ENCODE measurements at regions not wholly inside any gene's neighbourhood (a gene's known extent, or its start where the extent isn't known, plus 50 kb on each side); places are given as distances from the start of the nearest gene placed in this dataset.
"Not testable (repeated sequence)": the region's sequence is repeated elsewhere in the genome, so short reads cannot be mapped to it uniquely, and the experiment has no call there.

DNA sequence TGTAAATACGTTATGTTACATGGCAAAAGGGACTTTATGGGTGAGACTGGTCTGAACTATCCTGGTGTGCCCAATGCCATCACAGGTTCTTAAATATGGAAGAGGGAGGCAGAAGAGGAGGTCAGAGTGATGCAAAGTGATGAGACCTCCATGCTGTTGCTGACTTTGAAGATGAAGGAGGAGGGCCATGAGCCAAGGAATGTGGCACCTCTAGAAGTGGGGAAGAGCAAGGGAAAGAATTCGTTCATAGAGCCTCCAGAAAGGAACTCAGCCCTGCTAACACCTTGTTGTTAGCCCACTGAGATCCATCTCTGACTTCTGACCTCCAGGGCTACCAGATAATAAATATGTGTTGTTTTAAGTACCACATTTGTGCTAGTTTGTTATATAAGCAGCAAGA, 462.0 kb downstream of the RPS6KC1 start:
- no peak overlapping the region for H3K4me3 ChIP-seq (ENCODE audit: low read length)
- H3K27me3 ChIP-seq (ENCODE audit: insufficient read depth, low read length) = no peaks in the 10 kb centered on the region
- no peak overlapping the region for H3K27ac ChIP-seq (ENCODE audit: low read depth, low read length)

DNA sequence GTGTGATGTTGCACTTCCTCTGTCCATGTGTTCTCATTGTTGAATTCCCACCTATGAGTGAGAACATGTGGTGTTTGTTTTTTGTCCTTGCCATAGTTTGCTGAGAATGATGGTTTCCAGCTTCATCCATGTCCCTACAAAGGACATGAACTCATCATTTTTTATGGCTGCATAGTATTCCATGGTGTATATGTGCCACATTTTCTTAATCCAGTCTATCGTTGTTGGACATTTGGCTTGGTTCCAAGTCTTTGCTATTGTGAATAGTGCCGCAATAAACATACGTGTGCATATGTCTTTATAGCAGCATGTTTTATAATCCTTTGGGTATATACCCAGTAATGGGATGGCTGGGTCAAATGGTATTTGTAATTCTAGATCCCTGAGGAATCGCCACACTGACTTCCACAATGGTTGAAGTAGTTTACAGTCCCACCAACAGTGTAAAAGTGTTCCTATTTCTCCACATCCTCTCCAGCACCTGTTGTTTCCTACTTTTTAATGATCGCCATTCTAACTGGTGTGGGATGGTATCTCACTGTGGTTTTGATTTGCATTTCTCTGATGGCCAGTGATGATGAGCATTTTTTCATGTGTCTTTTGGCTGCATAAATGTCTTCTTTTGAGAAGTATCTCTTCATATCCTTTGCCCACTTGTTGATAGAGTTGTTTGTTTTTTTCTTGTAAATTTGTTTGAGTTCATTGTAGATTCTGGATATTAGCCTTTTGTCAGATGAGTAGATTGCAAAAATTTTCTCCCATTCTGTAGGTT, 463.6 kb downstream of the RPS6KC1 start:
- H3K9ac ChIP-seq (ENCODE audit: low read depth, low read length); H3K9me3 ChIP-seq (ENCODE audit: insufficient read depth, low read depth, low read length); H3K4me1 ChIP-seq (ENCODE audit: insufficient read depth, low read length); H3K27ac ChIP-seq (ENCODE audit: low read depth, low read length); H3K36me3 ChIP-seq (ENCODE audit: insufficient read depth, low read length); H3K27me3 ChIP-seq (ENCODE audit: insufficient read depth, low read length); H3K4me3 ChIP-seq (ENCODE audit: low read length): not testable (repeated sequence)
- WGBS = 100% methylated on average over 3 of the region's 5 CpGs

More for the DNA sequence above, 462.0 kb downstream of the RPS6KC1 start:
- WGBS = 86% methylated on average over 2 of the region's 2 CpGs
- Histone ChIP-seq H3K4me1 (ENCODE audit: insufficient read depth, low read length) (peaks cover 11% of the 10 kb centered on the region), H3K9me3 (ENCODE audit: insufficient read depth, low read depth, low read length) (no peaks in the 10 kb centered on the region), H3K9ac (ENCODE audit: low read depth, low read length) (no peak overlapping the region), H3K36me3 (ENCODE audit: insufficient read depth, low read length) (no peaks in the 10 kb centered on the region)

DNA sequence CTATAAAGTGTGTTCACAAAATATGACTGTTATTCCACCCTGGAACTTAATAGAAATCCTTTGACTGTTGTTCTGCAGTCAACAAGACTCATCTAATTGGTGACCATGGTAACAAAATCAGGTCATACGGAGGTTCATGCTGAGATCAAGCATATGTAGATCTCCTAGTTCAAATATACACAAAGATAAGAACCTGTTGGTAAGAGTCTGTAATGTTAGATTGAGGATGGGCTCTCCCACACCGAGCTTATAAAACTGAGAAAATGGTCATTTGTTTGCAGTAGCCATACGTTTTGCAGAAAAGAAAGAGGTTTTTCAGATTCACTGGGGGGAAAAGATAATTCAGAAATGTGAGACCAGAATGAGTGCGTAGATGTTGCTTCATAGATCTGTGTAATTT, 468.1 kb downstream of the RPS6KC1 start:
- Histone ChIP-seq H3K9ac (ENCODE audit: low read depth, low read length) (no peak overlapping the region), H3K27ac (ENCODE audit: low read depth, low read length) (no peak overlapping the region), H3K36me3 (ENCODE audit: insufficient read depth, low read length) (no peaks in the 10 kb centered on the region), H3K4me1 (ENCODE audit: insufficient read depth, low read length) (no peaks in the 10 kb centered on the region), H3K4me3 (ENCODE audit: low read length) (no peak overlapping the region), H3K9me3 (ENCODE audit: insufficient read depth, low read depth, low read length) (peaks cover 5% of the 10 kb centered on the region; the same call in 1 of the 2 replicates), H3K27me3 (ENCODE audit: insufficient read depth, low read length) (no peaks in the 10 kb centered on the region)
- WGBS = 76% methylated on average over 4 of the region's 4 CpGs

- no peak overlapping the region for H3K4me3 ChIP-seq (ENCODE audit: low read length)
- peaks cover 5% of the 10 kb centered on the region; the same call in 1 of the 2 replicates for H3K9me3 ChIP-seq (ENCODE audit: insufficient read depth, low read depth, low read length)
- H3K27me3 ChIP-seq (ENCODE audit: insufficient read depth, low read length) = no peaks in the 10 kb centered on the region
- WGBS = 94% methylated on average over 1 of the region's 2 CpGs
- H3K4me1 ChIP-seq (ENCODE audit: insufficient read depth, low read length) = no peaks in the 10 kb centered on the region
- H3K27ac ChIP-seq (ENCODE audit: low read depth, low read length) = no peak overlapping the region
- H3K36me3 ChIP-seq (ENCODE audit: insufficient read depth, low read length) = no peaks in the 10 kb centered on the region
- H3K9ac ChIP-seq (ENCODE audit: low read depth, low read length) = no peak overlapping the region
Measured at GRCh38 chr1:213521206-213521605, 466.6 kb upstream of the PROX1 start.

GRCh38 chr1:213523781-213524398, 463.9 kb upstream of the PROX1 start:
- Histone ChIP-seq H3K36me3 (ENCODE audit: insufficient read depth, low read length) (no peaks in the 10 kb centered on the region), H3K4me3 (ENCODE audit: low read length) (no peak overlapping the region), H3K4me1 (ENCODE audit: insufficient read depth, low read length) (no peaks in the 10 kb centered on the region), H3K27me3 (ENCODE audit: insufficient read depth, low read length) (no peaks in the 10 kb centered on the region), H3K27ac (ENCODE audit: low read depth, low read length) (no peak overlapping the region), H3K9me3 (ENCODE audit: insufficient read depth, low read depth, low read length) (peaks cover 5% of the 10 kb centered on the region; the same call in 1 of the 2 replicates), H3K9ac (ENCODE audit: low read depth, low read length) (no peak overlapping the region)
- 78% methylated on average over 10 of the region's 10 CpGs for WGBS

DNA sequence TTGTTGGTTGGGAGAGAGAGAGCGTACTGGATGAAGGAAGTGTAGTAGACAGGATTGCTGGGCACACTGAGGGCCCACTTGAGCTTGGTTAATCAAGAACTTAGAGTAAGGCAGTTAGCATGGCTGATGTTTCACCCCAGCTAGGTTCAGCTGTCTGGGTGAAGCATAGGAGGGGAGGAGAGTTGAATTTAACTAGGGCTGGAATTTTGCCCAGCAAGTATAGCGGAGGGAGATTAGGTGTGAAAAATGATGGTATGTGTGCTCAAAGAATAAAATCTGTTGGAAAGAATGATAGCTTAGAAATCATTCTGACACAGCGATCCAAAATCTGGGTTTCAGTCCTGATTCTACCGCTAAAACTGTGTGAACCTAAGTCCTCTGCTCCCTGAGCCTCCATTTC, 461.5 kb upstream of the PROX1 start:
- H3K4me3 ChIP-seq (ENCODE audit: low read length) = no peak overlapping the region
- no peak overlapping the region for H3K27ac ChIP-seq (ENCODE audit: low read depth, low read length)
- H3K9me3 ChIP-seq (ENCODE audit: insufficient read depth, low read depth, low read length) = peaks cover 5% of the 10 kb centered on the region; the same call in 1 of the 2 replicates
- H3K9ac ChIP-seq (ENCODE audit: low read depth, low read length) = no peak overlapping the region
- no peaks in the 10 kb centered on the region for H3K27me3 ChIP-seq (ENCODE audit: insufficient read depth, low read length)
- WGBS = 94% methylated on average over 4 of the region's 4 CpGs
- no peaks in the 10 kb centered on the region for H3K36me3 ChIP-seq (ENCODE audit: insufficient read depth, low read length)
- H3K4me1 ChIP-seq (ENCODE audit: insufficient read depth, low read length) = peaks cover 4% of the 10 kb centered on the region; the same call in 1 of the 2 replicates

DNA sequence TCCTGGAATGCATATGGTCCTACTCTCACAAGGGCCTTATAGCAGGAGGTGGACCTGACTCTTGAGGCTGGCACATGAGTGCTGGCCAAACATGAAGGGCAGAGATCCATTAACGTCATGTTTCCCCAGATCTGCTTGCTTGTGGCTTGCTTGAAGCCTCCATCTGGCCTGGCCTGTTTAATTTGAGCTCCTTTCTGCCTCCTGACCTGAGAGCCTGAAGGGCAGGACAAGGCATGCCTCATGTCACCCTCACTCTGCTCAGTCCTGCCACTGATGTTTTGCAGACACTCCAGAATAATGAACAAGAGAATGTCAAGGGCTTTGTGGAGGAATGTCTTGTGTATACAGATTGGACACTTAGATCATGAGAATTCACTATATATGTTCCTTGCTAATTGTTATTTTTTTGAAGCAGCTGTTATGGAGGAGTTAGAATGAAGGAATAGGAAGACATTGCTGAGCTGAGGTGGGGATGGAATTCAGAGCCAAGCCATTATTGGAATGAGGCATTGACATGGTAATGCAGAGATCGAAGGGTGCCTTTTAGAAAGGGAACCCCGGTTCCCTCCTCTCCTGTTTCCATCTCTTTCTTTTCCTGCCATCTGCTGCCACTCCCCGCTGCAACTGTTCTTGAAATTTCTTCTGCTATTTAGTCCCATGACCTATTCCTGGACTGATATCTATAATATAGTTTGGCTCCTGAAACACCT, 457.0 kb upstream of the PROX1 start:
- H3K9me3 ChIP-seq (ENCODE audit: insufficient read depth, low read depth, low read length) = no peaks in the 10 kb centered on the region
- H3K27me3 ChIP-seq (ENCODE audit: insufficient read depth, low read length) = no peaks in the 10 kb centered on the region
- peaks cover 4% of the 10 kb centered on the region; the same call in 1 of the 2 replicates for H3K4me1 ChIP-seq (ENCODE audit: insufficient read depth, low read length)
- H3K27ac ChIP-seq (ENCODE audit: low read depth, low read length) = no peak overlapping the region
- no peak overlapping the region for H3K4me3 ChIP-seq (ENCODE audit: low read length)
- WGBS = 85% methylated on average over 4 of the region's 4 CpGs
- no peaks in the 10 kb centered on the region for H3K36me3 ChIP-seq (ENCODE audit: insufficient read depth, low read length)
- no peak overlapping the region for H3K9ac ChIP-seq (ENCODE audit: low read depth, low read length)

DNA sequence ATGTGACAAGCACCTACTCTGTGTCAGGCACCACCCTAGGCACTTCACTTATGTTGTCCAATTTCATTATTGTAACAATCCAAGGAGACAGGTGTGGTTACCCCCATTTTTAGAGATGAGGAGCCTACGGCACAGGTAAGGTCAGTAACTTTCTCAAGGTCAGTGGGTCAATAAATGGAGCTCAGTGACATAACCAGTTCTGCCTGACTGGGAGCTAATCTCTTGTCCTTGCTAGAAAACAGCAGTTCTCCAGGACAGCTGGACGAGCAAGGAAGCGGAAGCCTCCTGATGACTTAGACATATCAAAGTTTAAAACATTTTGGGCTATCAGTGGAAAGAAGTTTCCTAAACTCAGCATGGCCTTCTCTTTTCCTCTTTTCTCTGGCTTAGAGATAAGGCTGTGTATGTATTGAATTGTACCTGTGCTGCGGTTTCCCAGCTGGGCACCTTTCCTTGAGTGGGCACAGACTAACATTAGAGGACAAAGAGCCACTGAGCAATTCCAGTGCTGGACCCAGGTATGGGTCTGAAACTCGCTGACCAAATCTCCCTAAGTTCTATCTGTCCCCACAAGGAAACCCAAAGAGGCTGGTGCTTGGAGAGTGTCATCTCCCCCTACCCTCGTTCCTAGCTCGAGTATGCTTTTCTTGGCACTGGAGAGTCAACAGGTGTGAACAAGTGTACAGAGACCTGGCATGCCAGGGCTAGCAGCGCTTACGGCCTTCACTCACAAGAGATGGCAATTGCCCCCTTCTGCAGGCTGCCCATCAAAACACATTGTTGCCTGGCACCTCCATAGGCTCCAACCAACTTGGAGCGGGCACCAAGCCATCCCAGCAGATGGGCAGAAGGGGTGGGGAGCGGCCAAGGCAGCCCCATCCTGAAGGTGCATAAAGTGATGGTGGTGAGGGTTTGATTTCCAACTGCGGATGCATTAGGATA, 456.1 kb upstream of the PROX1 start:
- no peaks in the 10 kb centered on the region for H3K36me3 ChIP-seq (ENCODE audit: insufficient read depth, low read length)
- no peak overlapping the region for H3K27ac ChIP-seq (ENCODE audit: low read depth, low read length)
- 97% methylated on average over 12 of the region's 12 CpGs for WGBS

DNA sequence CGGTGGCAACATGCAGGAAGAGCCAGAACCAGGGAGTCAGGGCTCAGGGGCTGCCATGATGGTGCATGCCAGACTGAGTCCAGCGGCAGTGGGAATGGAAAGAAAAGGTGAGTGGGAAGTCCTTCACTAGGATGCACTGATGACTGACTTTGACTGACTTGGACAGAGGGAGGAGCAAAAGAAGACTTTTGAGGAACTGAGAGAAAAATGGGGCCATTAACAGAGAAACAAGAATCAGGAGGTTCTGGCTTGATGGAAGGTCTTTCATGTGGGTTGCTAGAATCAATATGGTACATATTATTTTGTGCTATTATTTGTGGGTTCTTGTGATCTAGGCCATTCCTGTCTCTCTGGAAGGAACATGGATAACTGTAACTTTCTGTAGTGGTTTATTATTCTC, 454.6 kb upstream of the PROX1 start:
- H3K9ac ChIP-seq (ENCODE audit: low read depth, low read length) = no peak overlapping the region
- H3K4me3 ChIP-seq (ENCODE audit: low read length) = no peak overlapping the region
- H3K4me1 ChIP-seq (ENCODE audit: insufficient read depth, low read length) = peaks cover 4% of the 10 kb centered on the region; the same call in 1 of the 2 replicates
- no peaks in the 10 kb centered on the region for H3K9me3 ChIP-seq (ENCODE audit: insufficient read depth, low read depth, low read length)
- no peak overlapping the region for H3K27ac ChIP-seq (ENCODE audit: low read depth, low read length)
- 90% methylated on average over 2 of the region's 2 CpGs for WGBS
- no peaks in the 10 kb centered on the region for H3K36me3 ChIP-seq (ENCODE audit: insufficient read depth, low read length)
- no peaks in the 10 kb centered on the region for H3K27me3 ChIP-seq (ENCODE audit: insufficient read depth, low read length)

More for the DNA sequence above, 456.1 kb upstream of the PROX1 start:
- H3K9me3 ChIP-seq (ENCODE audit: insufficient read depth, low read depth, low read length) = no peaks in the 10 kb centered on the region
- H3K27me3 ChIP-seq (ENCODE audit: insufficient read depth, low read length) = no peaks in the 10 kb centered on the region
- H3K9ac ChIP-seq (ENCODE audit: low read depth, low read length) = no peak overlapping the region
- H3K4me1 ChIP-seq (ENCODE audit: insufficient read depth, low read length) = peaks cover 4% of the 10 kb centered on the region; the same call in 1 of the 2 replicates
- H3K4me3 ChIP-seq (ENCODE audit: low read length) = no peak overlapping the region

- 99% methylated on average over 5 of the region's 6 CpGs for WGBS
- Histone ChIP-seq H3K4me1 (ENCODE audit: insufficient read depth, low read length) (peaks cover 2% of the 10 kb centered on the region; the same call in 1 of the 2 replicates), H3K9me3 (ENCODE audit: insufficient read depth, low read depth, low read length) (no peaks in the 10 kb centered on the region), H3K27me3 (ENCODE audit: insufficient read depth, low read length) (no peaks in the 10 kb centered on the region), H3K36me3 (ENCODE audit: insufficient read depth, low read length) (no peaks in the 10 kb centered on the region), H3K9ac (ENCODE audit: low read depth, low read length) (no peak overlapping the region), H3K27ac (ENCODE audit: low read depth, low read length) (no peak overlapping the region), H3K4me3 (ENCODE audit: low read length) (no peak overlapping the region)
Measured at GRCh38 chr1:213535679-213536078, 452.1 kb upstream of the PROX1 start.

Measured in HUES64 (cell line).